ENCODE measurements at regions not wholly inside any gene's neighbourhood (a gene's known extent, or its start where the extent isn't known, plus 50 kb on each side); places are given as distances from the start of the nearest gene placed in this dataset.

- TF ChIP-seq CTCF (IDR thresholded peaks at IDR 0.05): no peak
Measured at GRCh38 chr3:117161816-117162215, 452.2 kb downstream of the TUSC7 start.

GRCh38 chr3:117165176-117165575 is 455.6 kb downstream of the TUSC7 start:
- no peak for TF ChIP-seq CTCF (IDR thresholded peaks at IDR 0.05)

GRCh38 chr3:117165601-117166051 is 456.0 kb downstream of the TUSC7 start:
- TF ChIP-seq CTCF (IDR thresholded peaks at IDR 0.05): no peak

- TF ChIP-seq CTCF (IDR thresholded peaks at IDR 0.05): no peak
Measured at GRCh38 chr3:117168896-117169295, 459.3 kb downstream of the TUSC7 start.

GRCh38 chr3:117170094-117170493 is 460.5 kb downstream of the TUSC7 start:
- TF ChIP-seq CTCF (IDR thresholded peaks at IDR 0.05): no peak

- TF ChIP-seq CTCF (IDR thresholded peaks at IDR 0.05): no peak
Measured at GRCh38 chr3:117171124-117171523, 461.5 kb downstream of the TUSC7 start.

- TF ChIP-seq CTCF (IDR thresholded peaks at IDR 0.05): no peak
Measured at GRCh38 chr3:117172426-117172825, 462.8 kb downstream of the TUSC7 start.

GRCh38 chr3:117181222-117181621 is 471.6 kb downstream of the TUSC7 start:
- TF ChIP-seq CTCF (IDR thresholded peaks at IDR 0.05): no peak

All from LNCAP (cell line).